ENCODE measurements at regions not wholly inside any gene's neighbourhood (a gene's known extent, or its start where the extent isn't known, plus 50 kb on each side); places are given as distances from the start of the nearest gene placed in this dataset.

DNA sequence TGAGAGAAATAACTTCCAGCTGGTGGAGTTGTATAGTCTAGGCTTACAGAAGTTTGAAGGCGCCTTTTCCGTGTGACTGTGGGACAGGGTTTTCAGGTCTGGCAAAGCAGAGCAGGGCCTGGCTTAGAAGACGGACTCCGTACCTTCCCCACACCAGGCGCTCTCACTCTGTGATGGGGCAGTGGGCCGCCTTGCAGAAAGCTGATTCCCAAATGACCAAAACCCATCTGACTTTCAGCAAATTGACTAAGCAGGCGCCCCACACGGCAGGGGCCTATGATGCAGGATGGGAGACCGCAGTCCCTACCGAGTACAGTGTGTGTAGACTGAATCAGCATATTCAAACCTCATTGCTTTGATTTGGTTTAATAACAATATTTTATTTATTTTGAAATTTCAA is 85.8 kb upstream of the TMEM45B start:
- TF ChIP-seq, protein P1, sequence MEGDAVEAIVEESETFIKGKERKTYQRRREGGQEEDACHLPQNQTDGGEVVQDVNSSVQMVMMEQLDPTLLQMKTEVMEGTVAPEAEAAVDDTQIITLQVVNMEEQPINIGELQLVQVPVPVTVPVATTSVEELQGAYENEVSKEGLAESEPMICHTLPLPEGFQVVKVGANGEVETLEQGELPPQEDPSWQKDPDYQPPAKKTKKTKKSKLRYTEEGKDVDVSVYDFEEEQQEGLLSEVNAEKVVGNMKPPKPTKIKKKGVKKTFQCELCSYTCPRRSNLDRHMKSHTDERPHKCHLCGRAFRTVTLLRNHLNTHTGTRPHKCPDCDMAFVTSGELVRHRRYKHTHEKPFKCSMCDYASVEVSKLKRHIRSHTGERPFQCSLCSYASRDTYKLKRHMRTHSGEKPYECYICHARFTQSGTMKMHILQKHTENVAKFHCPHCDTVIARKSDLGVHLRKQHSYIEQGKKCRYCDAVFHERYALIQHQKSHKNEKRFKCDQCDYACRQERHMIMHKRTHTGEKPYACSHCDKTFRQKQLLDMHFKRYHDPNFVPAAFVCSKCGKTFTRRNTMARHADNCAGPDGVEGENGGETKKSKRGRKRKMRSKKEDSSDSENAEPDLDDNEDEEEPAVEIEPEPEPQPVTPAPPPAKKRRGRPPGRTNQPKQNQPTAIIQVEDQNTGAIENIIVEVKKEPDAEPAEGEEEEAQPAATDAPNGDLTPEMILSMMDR (conservative IDR thresholded peaks at IDR 0.05; ENCODE audit: low read length), result no peak
- H3K4me3 ChIP-seq (ENCODE audit: low read length), result no peak overlapping the region
- DNase-seq (ENCODE audit: low read depth), result no peak

DNA sequence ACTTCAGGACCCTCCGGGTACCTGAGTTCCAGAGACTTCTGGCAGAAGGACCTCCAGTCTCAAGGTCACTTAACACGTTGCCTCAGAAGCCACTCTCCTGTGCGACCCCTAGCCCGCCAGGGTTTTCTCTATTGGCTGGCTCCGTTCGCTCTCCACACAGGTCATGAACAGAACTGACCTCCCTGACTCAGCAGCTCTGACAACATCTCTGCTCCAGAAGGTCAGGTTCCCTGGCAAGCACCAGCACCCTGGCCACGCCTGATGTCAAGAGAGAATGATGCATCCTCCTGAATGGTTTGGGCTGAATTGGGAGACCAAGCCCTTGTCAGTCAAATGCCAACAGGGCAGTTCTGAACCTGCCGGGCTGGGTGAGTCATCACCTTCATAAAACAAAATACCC is 84.3 kb upstream of the TMEM45B start:
- TF ChIP-seq, protein P1 (conservative IDR thresholded peaks at IDR 0.05; ENCODE audit: low read length), result no peak
- no peak overlapping the region for H3K4me3 ChIP-seq (ENCODE audit: low read length)
- no peak for DNase-seq (ENCODE audit: low read depth)

DNA sequence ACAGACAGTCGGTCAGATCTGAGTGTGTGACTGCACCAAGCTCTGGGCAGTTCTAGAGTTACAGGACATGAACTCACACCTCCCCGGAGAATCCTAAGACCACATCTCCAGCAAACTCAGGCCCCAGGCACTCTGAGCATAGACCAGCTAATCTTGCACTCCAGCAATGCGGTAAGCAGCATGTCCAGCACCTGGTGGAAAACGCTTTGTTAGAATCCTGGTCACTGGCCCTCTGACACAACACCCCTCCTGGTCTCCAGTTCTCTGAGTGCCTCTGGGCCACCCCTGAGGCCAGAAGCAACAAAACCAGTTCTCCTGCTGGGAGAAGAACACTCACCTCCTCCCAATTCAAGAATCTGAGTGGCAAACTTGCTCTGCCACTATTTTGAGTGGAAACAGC is 82.7 kb upstream of the TMEM45B start:
- TF ChIP-seq, protein P1 (conservative IDR thresholded peaks at IDR 0.05; ENCODE audit: low read length), result no peak
- no peak for DNase-seq (ENCODE audit: low read depth)
- H3K4me3 ChIP-seq (ENCODE audit: low read length), result no peak overlapping the region

DNA sequence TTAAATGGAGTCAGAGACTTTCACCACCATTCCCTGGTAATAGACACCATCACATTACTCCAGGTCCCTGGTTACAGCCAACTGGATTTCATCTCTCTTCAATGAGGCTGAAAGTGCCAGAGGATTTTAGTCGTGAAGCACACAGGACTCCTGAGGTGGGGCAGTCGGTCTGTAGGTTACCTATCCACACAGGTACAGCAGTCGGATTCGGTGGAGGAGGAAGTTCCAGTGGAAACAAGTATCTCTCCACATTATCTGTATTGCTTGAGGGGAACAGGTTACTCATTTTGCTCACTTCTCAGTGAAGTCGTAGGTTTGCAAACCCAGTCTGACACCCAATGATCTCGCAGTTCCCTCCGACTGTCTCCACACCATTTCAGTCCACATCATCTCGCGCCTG is 82.3 kb upstream of the TMEM45B start:
- TF ChIP-seq, protein P1 (conservative IDR thresholded peaks at IDR 0.05; ENCODE audit: low read length), result no peak
- no peak for DNase-seq (ENCODE audit: low read depth)
- no peak overlapping the region for H3K4me3 ChIP-seq (ENCODE audit: low read length)

DNA sequence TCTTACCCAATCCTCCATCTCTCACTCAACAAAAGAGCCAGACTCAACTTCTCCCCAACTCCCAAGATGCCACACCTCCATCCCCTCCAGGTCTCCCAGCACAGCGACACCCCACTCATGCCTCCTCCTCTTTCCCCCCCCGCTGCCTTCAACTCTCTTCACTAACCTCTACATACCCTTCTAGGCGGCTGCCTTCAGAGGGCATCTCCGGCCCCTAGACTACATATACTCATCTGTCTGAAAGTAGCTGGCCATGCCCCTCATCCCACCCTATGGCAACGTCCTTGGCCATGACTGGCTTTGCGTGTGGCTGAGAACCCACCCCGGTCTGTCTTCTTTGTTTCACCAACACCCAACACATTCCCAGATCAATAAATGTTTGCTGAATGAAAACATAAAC is 81.7 kb upstream of the TMEM45B start:
- H3K4me3 ChIP-seq (ENCODE audit: low read length), result no peak overlapping the region
- no peak for DNase-seq (ENCODE audit: low read depth)
- TF ChIP-seq, protein P1 (conservative IDR thresholded peaks at IDR 0.05; ENCODE audit: low read length), result no peak

DNA sequence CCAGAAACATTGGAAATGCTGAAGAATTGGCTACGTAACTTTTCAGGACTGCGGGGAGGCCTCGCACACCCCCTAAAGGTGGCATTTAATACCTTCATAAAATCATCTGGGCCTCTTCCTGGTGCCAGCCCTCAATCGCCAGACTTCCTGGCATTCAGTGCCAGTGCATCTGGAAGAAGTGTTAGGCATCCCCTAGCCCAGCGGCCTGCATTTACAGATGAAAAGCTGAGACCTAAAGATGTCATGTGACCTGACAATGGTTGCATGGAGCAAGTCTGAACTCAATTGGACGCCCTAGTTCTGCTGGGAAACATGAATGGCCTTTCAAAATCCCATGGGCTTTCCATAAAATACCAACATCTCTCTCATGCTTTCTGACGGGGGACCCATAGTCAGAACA is 81.0 kb upstream of the TMEM45B start:
- TF ChIP-seq, protein P1 (conservative IDR thresholded peaks at IDR 0.05; ENCODE audit: low read length), result no peak
- H3K4me3 ChIP-seq (ENCODE audit: low read length), result no peak overlapping the region
- DNase-seq (ENCODE audit: low read depth), result no peak

DNA sequence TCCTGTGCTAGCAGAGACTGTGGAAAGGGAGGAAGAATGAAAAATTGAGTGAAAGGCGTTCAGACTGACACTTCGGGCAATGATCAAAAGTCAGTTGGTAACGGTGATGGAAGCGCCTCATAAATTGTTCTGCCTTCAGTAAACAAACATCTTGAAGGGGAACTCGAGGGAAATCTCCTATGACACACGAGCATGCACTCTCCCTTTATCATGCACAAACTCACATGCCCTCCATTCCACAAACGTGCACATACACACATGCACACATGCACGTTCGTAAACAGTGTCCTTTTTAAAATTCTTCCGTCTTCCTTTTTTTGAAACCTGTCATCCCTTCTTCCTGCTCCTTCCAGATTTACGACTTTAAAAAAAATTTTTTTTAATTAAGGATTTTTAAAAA is 77.8 kb upstream of the TMEM45B start:
- TF ChIP-seq, protein P1 (conservative IDR thresholded peaks at IDR 0.05; ENCODE audit: low read length), result no peak
- DNase-seq (ENCODE audit: low read depth), result no peak
- no peak overlapping the region for H3K4me3 ChIP-seq (ENCODE audit: low read length)

Measured in AG10803 (cell line).